Breast epithelium (tissue), 4 donors: ENCODE measurements at regions not wholly inside any gene's neighbourhood (a gene's known extent, or its start where the extent isn't known, plus 50 kb on each side); places are given as distances from the start of the nearest gene placed in this dataset.

Source experiments
- DNase-seq, 2 donors: peaks; one replicate each; pipeline ENCODE4 v3.0.0-alpha.2; 2019; ENCODE audit warnings: low spot score in 2 of 2
- H3K27ac ChIP-seq, 2 donors: fragments of 200-600 bp; sonication (generic) in 1 of 2; one replicate each; pipeline ENCODE4 v1.5.1; 2016 to 2019; ENCODE audit warnings: mild to moderate bottlenecking in 1 of 2
- H3K27me3 ChIP-seq, 2 donors: fragments of 200-600 bp; sonication (generic) in 1 of 2; one replicate each; pipeline versions ENCODE4 v1.5.1 to v1.6.0; 2017 to 2019; ENCODE audit warnings: control low read depth in 1 of 2, mild to moderate bottlenecking in 1 of 2
- H3K36me3 ChIP-seq: fragments of 200-600 bp; one replicate; pipeline ENCODE4 v1.5.1; 2019
- H3K4me1 ChIP-seq, 2 donors: fragments of 200-600 bp; sonication (generic); one replicate each; pipeline ENCODE4 v1.5.1; 2016 to 2019; ENCODE audit warnings: control low read depth in 1 of 2
- H3K4me3 ChIP-seq, 3 donors: fragments of 200-600 bp; sonication (generic); 1 replicate in 2 of 3; 2 replicates in 1 of 3; pipeline ENCODE4 v1.5.1; 2016 to 2019; ENCODE audit warnings: mild to moderate bottlenecking in 3 of 3, moderate library complexity in 2 of 3
- H3K9me3 ChIP-seq, 2 donors: fragments of 200-600 bp; sonication (generic) in 1 of 2; one replicate each; pipeline ENCODE4 v1.5.1; 2016 to 2019; ENCODE audit warnings: control low read depth in 1 of 2
- CTCF ChIP-seq, 3 donors: fragments of 450-650 bp; IDR thresholded peaks; one replicate each; pipeline ENCODE4 v1.5.1; 2016 to 2017; ENCODE audit warnings: antibody characterized with exemption in 3 of 3, mild to moderate bottlenecking in 3 of 3, moderate library complexity in 3 of 3
- POLR2A ChIP-seq: fragments of 450-650 bp; IDR thresholded peaks from one replicate; pipeline ENCODE4 v1.6.1; 2016; ENCODE audit warnings: antibody characterized with exemption, mild to moderate bottlenecking, moderate library complexity
- POLR2AphosphoS5 ChIP-seq, 3 donors: sonication (generic); formaldehyde crosslinking; IDR thresholded peaks; one replicate each; pipeline ENCODE4 v1.6.1; 2017; ENCODE audit warnings: antibody characterized with exemption in 3 of 3
- intact Hi-C: fragments of 100-400 bp; cut with DNase I; formaldehyde crosslinking; loops from one replicate; pipeline ENCODE4 v1.15.1; 2023; ENCODE audit warnings: low total_unique reads

DNA sequence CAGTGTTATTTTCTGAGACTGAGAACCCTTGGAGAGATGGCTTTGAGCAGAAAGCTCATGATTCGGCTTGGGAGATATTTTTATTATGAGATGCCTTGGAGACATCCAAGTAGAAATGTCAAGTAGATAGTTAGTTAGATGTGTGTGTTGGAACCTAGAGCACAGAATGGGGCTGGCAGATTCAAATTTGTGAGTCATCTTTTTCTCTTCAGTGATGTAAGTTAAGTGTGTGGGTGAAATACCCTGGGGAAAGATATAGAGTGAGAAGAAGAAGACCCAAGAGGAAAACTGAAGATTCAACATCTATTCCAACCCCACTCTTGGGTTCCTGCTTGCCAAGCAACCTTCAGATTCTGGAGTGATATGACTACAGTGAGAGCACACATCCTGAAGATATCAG lies 580.8 kb upstream of the AMOT start:
- intact Hi-C loops: no loop called here
- H3K4me1 ChIP-seq: no peaks in the 10 kb centered on the region
- H3K4me3 ChIP-seq: no peak overlapping the region
- DNase-seq: no peak
- peaks cover 0 to 8% of the 10 kb centered on the region in 2 donors for H3K27me3 ChIP-seq
- H3K36me3 ChIP-seq: no peaks in the 10 kb centered on the region
- peaks cover 0 to 5% of the 10 kb centered on the region in 2 donors for H3K9me3 ChIP-seq
- TF ChIP-seq POLR2AphosphoS5 (IDR thresholded peaks at IDR 0.05) (no peak), POLR2A (no peak), CTCF (IDR thresholded peaks at IDR 0.05) (no peak)
- H3K27ac ChIP-seq: no peak overlapping the region

DNA sequence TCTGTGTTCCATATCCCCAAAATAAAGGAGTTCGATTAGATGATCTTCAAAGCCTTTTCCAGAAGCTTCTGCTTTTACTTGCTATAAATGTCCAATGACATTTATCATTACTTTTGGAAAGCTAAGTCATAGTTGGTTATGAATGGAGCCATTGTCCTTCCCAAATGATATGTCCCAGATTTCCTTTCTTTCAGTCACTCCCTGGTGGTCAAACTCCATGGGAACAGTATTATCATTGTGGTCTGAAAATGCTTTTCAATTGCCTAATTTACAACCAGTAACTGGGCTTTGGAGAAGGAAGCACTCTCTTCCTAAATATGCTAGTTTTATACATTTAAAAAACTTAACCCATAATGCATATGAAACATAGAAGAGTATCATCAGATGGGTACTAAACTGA lies 571.5 kb upstream of the AMOT start:
- Histone ChIP-seq H3K9me3 (no peaks in the 10 kb centered on the region), H3K4me3 (no peak overlapping the region), H3K27me3 (peaks cover 0 to 16% of the 10 kb centered on the region in 2 donors), H3K27ac (no peak overlapping the region), H3K36me3 (no peaks in the 10 kb centered on the region), H3K4me1 (no peaks in the 10 kb centered on the region)
- DNase-seq: no peak
- TF ChIP-seq POLR2A: no peak
- no peak for TF ChIP-seq CTCF (IDR thresholded peaks at IDR 0.05)
- no peak for TF ChIP-seq POLR2AphosphoS5 (IDR thresholded peaks at IDR 0.05)
- intact Hi-C loops: no loop called here

- H3K4me3 ChIP-seq: no peak overlapping the region
- intact Hi-C loops: no loop called here
- no peak for TF ChIP-seq POLR2A
- no peaks in the 10 kb centered on the region for H3K4me1 ChIP-seq
- H3K27ac ChIP-seq: no peak overlapping the region
- H3K27me3 ChIP-seq: peaks cover 0 to 9% of the 10 kb centered on the region in 2 donors
- DNase-seq: no peak
- H3K9me3 ChIP-seq: peaks cover 0 to under 1% of the 10 kb centered on the region in 2 donors
- no peaks in the 10 kb centered on the region for H3K36me3 ChIP-seq
Measured at GRCh38 chrX:113408843-113409242, 568.2 kb upstream of the AMOT start.

GRCh38 chrX:113400193-113400704 lies 559.6 kb upstream of the AMOT start:
- Histone ChIP-seq H3K27ac (no peak overlapping the region), H3K4me3 (no peak overlapping the region), H3K27me3 (peaks cover 0 to 11% of the 10 kb centered on the region in 2 donors), H3K4me1 (no peaks in the 10 kb centered on the region), H3K9me3 (peaks cover 0 to 3% of the 10 kb centered on the region in 2 donors), H3K36me3 (no peaks in the 10 kb centered on the region)
- TF ChIP-seq POLR2AphosphoS5 (IDR thresholded peaks at IDR 0.05) (no peak), CTCF (IDR thresholded peaks at IDR 0.05) (no peak), POLR2A (no peak)
- no peak for DNase-seq
- intact Hi-C loops: no loop called here

DNA sequence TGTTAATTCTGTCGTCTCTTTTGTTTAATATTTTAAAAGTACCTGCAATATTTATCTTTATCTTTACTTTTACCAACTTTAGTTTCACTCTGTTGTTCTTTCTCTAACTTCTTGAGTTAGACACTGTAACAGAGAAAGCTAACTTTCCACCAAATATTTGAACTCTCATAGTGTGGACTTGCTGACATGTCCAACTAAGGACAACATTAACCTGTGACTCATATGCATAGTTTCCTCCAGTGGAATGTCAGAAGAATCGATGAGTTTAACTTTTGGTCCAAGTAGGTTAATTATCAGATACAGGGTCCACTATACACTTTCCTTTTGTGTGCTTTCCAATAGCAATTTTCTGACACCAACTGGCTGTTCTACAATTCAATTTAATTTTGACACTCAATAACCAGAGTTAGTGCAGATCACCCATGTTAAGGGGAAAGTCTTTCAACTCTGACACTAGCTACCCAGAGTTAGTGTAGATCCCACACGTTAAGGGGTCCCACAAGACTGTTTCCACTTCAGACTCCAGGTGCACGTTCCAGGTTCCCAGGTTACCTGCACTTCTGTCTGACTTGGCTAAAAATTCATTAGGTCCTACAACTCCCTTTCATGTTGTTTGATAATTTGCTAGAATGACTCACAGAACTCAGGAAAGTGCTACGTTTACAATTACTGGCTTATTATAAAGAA lies 559.0 kb upstream of the AMOT start:
- Histone ChIP-seq H3K9me3 (peaks cover 0 to 3% of the 10 kb centered on the region in 2 donors), H3K27me3 (peaks cover 0 to 11% of the 10 kb centered on the region in 2 donors), H3K27ac (no peak overlapping the region), H3K4me3 (no peak overlapping the region), H3K36me3 (no peaks in the 10 kb centered on the region), H3K4me1 (no peaks in the 10 kb centered on the region)
- intact Hi-C loops: no loop called here
- no peak for TF ChIP-seq CTCF (IDR thresholded peaks at IDR 0.05)
- TF ChIP-seq POLR2AphosphoS5 (IDR thresholded peaks at IDR 0.05): no peak
- no peak for TF ChIP-seq POLR2A
- DNase-seq: no peak
